ENCODE measurements at regions not wholly inside any gene's neighbourhood (a gene's known extent, or its start where the extent isn't known, plus 50 kb on each side); places are given as distances from the start of the nearest gene placed in this dataset.
"Not testable (repeated sequence)": the region's sequence is repeated elsewhere in the genome, so short reads cannot be mapped to it uniquely, and the experiment has no call there.

DNA sequence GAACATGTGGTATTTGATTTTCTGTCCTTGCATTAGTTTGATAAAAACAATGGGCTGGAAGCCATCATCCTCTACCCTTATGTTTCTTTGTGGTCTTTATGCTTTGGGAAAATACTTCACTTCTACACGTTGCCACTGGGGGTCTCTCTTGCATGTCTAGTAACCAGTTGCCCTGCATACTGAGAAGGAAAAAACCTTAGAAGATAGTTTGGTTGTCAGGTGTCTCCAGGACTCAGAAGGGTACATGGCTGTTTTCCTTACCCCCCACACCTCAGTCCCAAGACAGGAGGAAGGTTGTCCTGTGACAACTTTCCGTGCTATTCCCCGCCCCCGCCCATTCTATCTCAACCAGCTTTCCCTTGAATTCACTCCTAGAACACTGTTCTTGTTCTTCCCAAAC, 62.1 kb upstream of the LANCL3 start:
- no peaks in the 10 kb centered on the region for H3K36me3 Mint-ChIP-seq (ENCODE audit: low read depth)

DNA sequence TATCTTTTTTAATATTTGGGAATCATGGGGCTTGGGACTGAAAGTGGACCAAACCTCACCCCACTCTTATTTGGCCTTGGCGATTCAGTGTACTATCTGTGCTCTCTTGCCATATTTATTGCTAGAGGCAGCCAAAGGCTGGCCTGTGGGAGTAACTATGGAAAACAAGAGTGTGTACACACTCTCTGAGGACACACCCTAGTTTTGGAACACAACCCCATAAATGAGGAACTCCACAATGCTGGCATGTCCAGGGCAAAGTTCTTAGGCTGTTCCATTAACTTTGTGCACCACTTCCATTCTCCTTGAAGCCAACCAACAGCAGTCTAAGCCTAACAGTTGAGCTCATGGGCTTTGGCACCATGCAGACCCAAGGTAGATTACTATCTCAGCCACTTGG, 54.9 kb upstream of the LANCL3 start:
- H3K36me3 Mint-ChIP-seq (ENCODE audit: low read depth); H3K27ac Mint-ChIP-seq; H3K4me3 Mint-ChIP-seq; H3K9me3 Mint-ChIP-seq; H3K27me3 Mint-ChIP-seq (ENCODE audit: insufficient read depth); DNase-seq (ENCODE audit: low spot score); H3K4me1 Mint-ChIP-seq (ENCODE audit: low read depth); intact Hi-C loops (cut with micrococcal nuclease): not testable (repeated sequence)

More for the DNA sequence above, 62.1 kb upstream of the LANCL3 start:
- intact Hi-C loops (cut with micrococcal nuclease) = loop anchor here (5.0 kb wide), 1 partner anchor 318 kb away; no protein-coding TSS in a partner anchor
- Mint-ChIP-seq H3K4me3 (no peak overlapping the region), H3K27ac (no peak overlapping the region), H3K4me1 (ENCODE audit: low read depth) (no peaks in the 10 kb centered on the region), H3K9me3 (no peaks in the 10 kb centered on the region), H3K27me3 (ENCODE audit: insufficient read depth) (peaks cover 9% of the 10 kb centered on the region)
- no peak for DNase-seq (ENCODE audit: low spot score)

DNA sequence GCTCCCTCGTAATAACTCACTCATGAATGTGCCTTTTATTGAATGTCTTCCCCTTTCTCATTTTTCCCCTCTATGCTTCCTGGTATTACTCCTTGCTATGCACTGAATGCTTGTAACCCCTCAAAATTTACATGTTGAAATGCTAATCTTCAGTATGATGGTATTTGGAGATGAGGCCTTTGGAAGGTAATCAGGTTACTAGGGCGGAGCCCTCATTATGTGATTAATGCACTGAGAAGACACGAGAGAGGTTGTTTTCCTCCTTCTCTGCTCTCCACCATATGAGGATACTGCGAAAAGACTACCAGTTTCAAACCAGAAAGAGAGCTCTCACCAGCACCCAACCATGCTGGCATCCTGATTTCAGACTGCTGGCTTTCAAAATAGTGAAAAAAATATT, 52.2 kb upstream of the LANCL3 start:
- DNase-seq (ENCODE audit: low spot score); H3K9me3 Mint-ChIP-seq; H3K27ac Mint-ChIP-seq; H3K27me3 Mint-ChIP-seq (ENCODE audit: insufficient read depth); intact Hi-C loops (cut with micrococcal nuclease); H3K36me3 Mint-ChIP-seq (ENCODE audit: low read depth); H3K4me3 Mint-ChIP-seq; H3K4me1 Mint-ChIP-seq (ENCODE audit: low read depth): not testable (repeated sequence)

DNA sequence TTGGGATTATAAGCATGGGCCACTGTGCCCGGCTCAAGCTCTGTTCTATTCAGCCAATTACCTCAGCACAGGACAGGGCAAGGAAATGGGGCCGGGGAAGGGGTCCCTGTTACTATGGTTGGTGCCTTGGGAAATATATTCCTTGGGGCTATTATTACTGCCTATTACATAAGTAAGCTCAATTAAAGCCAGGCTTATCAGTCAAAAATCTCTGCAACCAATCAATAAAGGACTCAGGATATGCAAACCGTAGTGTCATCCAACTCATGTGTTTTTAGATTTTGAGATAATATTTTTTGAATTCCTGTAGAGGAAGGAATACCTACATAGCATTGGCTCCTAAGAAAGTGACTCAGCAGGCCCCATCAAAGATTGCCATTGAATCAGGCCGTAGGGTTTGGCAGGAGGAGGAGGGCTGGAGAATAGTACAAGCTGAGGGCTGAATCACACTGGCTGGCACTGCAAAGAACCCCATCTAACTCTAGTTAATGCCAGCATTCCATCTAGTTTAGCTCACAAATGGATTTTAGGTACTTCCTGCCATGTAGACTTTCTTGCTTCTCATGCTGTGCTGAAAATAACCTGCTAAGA, 50.5 kb upstream of the LANCL3 start:
- intact Hi-C loops (cut with micrococcal nuclease); H3K27me3 Mint-ChIP-seq (ENCODE audit: insufficient read depth); H3K36me3 Mint-ChIP-seq (ENCODE audit: low read depth); H3K4me1 Mint-ChIP-seq (ENCODE audit: low read depth); H3K9me3 Mint-ChIP-seq; H3K27ac Mint-ChIP-seq; DNase-seq (ENCODE audit: low spot score); H3K4me3 Mint-ChIP-seq: not testable (repeated sequence)
